BE2C (cell line): ENCODE measurements at regions not wholly inside any gene's neighbourhood (a gene's known extent, or its start where the extent isn't known, plus 50 kb on each side); places are given as distances from the start of the nearest gene placed in this dataset.

Experiments used
- DNase-seq: peaks from one replicate; pipeline ENCODE4 v3.0.0-alpha.2; 2020
- H3K27me3 ChIP-seq: fragments of 250-450 bp; sonication (Bioruptor Pico); 2 replicates; pipeline ENCODE4 v1.5.1; 2020; ENCODE audit warnings: mild to moderate bottlenecking
- H3K36me3 ChIP-seq: fragments of 250-450 bp; sonication (Bioruptor Pico); 2 replicates; pipeline ENCODE4 v1.5.1; 2020; ENCODE audit warnings: mild to moderate bottlenecking
- H3K4me1 ChIP-seq: fragments of 250-450 bp; sonication (Bioruptor Pico); 2 replicates; pipeline ENCODE4 v1.5.1; 2020
- H3K4me3 ChIP-seq: 2 replicates; pipeline ENCODE4 v1.5.1; 2011; ENCODE audit warnings: low read depth, low read length
- H3K9me3 ChIP-seq: fragments of 250-450 bp; sonication (Bioruptor Pico); 2 replicates; pipeline ENCODE4 v1.5.1; 2020
- TF ChIP-seq, protein P1 (sequence below): IDR thresholded peaks from 2 replicates; pipeline ENCODE4 v1.5.1; 2012; ENCODE audit warnings: mild to moderate bottlenecking, low read depth, low read length

DNA sequence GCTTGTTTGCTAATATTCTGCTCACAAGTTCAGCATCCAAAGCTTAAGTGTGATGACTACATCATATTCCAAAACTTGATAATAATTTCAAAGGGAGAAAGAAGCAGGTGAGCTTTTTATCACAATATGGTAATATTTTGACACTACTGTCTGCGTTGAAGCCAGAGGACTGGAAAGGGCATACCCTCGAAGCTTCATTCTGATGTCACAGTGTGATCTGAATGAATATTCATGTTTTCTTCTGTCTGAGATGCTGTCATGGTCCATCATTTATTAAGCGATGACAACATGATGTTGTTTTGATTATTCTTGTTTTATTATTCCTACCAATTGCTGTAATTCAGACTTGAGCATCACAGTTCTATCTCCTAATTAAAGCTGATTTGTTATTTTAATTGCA lies 625.4 kb downstream of the ZPLD1 start:
- H3K27me3 ChIP-seq: no peaks in the 10 kb centered on the region
- no peak for DNase-seq
- TF ChIP-seq, protein P1, sequence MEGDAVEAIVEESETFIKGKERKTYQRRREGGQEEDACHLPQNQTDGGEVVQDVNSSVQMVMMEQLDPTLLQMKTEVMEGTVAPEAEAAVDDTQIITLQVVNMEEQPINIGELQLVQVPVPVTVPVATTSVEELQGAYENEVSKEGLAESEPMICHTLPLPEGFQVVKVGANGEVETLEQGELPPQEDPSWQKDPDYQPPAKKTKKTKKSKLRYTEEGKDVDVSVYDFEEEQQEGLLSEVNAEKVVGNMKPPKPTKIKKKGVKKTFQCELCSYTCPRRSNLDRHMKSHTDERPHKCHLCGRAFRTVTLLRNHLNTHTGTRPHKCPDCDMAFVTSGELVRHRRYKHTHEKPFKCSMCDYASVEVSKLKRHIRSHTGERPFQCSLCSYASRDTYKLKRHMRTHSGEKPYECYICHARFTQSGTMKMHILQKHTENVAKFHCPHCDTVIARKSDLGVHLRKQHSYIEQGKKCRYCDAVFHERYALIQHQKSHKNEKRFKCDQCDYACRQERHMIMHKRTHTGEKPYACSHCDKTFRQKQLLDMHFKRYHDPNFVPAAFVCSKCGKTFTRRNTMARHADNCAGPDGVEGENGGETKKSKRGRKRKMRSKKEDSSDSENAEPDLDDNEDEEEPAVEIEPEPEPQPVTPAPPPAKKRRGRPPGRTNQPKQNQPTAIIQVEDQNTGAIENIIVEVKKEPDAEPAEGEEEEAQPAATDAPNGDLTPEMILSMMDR: no peak
- H3K4me3 ChIP-seq: no peak overlapping the region
- H3K36me3 ChIP-seq: no peaks in the 10 kb centered on the region
- no peaks in the 10 kb centered on the region for H3K9me3 ChIP-seq
- H3K4me1 ChIP-seq: no peaks in the 10 kb centered on the region

DNA sequence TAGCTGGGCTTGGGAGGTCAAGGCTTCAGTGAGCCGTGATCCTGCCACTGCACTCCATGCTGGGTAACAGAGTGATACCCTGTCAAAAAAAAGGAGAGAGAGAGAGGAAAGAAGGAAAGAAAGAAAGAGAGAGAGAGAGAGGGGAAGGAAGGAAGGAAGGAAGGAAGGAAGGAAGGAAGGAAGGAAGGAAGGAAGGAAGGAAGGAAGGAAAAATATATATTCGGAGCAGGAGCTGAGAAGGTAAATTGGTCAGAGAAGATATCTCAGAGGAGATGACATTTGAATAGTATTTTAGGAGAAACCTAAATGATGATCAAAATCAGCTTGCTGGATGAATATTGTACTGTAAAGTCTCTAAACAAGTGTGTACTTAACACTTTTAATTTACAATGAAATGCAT lies 633.1 kb downstream of the ZPLD1 start:
- no peaks in the 10 kb centered on the region for H3K27me3 ChIP-seq
- H3K36me3 ChIP-seq: no peaks in the 10 kb centered on the region
- TF ChIP-seq, protein P1: no peak
- H3K9me3 ChIP-seq: no peaks in the 10 kb centered on the region
- H3K4me1 ChIP-seq: no peaks in the 10 kb centered on the region
- DNase-seq: no peak
- no peak overlapping the region for H3K4me3 ChIP-seq

DNA sequence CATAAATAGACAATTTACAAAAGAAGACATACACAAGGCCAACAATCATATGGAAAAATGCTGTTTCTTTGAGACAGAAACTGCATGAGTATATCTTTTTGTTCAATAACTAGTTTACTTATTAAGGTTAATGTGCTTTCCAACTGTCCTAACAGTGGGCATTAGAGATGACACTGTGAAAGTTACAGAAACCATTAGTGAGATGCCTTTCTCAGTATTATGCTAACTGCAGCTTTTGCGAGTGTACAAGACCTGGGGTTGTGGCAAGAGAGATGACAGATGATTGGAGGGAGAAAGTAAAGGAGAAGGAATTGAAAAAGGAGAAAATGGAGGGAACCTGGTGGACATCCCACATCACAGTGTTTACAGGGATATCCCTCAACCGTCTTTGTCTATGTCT lies 640.5 kb downstream of the ZPLD1 start:
- no peaks in the 10 kb centered on the region for H3K27me3 ChIP-seq
- H3K4me3 ChIP-seq: no peak overlapping the region
- no peaks in the 10 kb centered on the region for H3K36me3 ChIP-seq
- DNase-seq: no peak
- TF ChIP-seq, protein P1: no peak
- no peaks in the 10 kb centered on the region for H3K4me1 ChIP-seq
- H3K9me3 ChIP-seq: no peaks in the 10 kb centered on the region

DNA sequence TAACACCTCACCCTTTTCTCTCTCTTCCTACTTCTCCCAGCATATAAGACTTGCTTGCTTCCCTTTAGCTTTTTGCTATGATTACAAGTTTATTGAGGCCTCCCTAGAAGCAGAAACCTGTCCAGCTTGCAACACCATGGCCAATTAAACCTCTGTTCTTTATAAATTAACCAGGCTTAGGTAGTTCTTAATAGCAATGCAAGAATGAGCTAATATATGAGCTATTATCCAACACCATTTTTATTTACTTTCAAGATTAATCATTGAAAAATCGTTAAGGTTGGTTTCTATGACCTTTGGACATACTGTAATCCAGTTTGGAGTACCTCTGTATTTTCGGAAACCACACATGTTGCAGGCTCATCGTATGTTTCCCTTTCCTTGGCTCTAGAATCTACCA lies 643.1 kb downstream of the ZPLD1 start:
- H3K4me3 ChIP-seq: no peak overlapping the region
- DNase-seq: no peak
- no peaks in the 10 kb centered on the region; the same call in 1 of the 2 replicates for H3K9me3 ChIP-seq
- no peaks in the 10 kb centered on the region for H3K4me1 ChIP-seq
- TF ChIP-seq, protein P1: no peak
- H3K27me3 ChIP-seq: no peaks in the 10 kb centered on the region
- no peaks in the 10 kb centered on the region for H3K36me3 ChIP-seq

DNA sequence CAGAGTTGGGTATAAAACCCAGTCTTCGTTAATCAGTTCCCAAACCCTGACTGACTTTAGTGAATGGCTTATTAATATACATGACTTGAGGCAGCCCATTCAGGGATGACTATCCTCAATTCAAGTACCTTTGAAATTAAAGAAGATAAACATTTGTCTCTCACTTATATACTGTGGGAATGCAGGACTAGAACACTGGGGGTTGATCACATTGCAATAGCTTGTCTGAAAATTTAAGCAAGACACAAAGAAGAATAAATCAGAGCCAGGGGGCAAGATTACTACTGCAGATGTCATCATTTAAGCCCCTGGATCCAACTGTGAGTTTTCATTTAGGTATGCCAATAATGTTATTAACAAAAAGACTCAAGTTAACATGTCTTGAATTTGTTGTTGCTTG lies 647.7 kb downstream of the ZPLD1 start:
- Histone ChIP-seq H3K36me3 (no peaks in the 10 kb centered on the region), H3K9me3 (no peaks in the 10 kb centered on the region; the same call in 1 of the 2 replicates), H3K4me1 (no peaks in the 10 kb centered on the region; the same call in 1 of the 2 replicates), H3K4me3 (no peak overlapping the region), H3K27me3 (no peaks in the 10 kb centered on the region)
- TF ChIP-seq, protein P1: no peak
- DNase-seq: no peak

DNA sequence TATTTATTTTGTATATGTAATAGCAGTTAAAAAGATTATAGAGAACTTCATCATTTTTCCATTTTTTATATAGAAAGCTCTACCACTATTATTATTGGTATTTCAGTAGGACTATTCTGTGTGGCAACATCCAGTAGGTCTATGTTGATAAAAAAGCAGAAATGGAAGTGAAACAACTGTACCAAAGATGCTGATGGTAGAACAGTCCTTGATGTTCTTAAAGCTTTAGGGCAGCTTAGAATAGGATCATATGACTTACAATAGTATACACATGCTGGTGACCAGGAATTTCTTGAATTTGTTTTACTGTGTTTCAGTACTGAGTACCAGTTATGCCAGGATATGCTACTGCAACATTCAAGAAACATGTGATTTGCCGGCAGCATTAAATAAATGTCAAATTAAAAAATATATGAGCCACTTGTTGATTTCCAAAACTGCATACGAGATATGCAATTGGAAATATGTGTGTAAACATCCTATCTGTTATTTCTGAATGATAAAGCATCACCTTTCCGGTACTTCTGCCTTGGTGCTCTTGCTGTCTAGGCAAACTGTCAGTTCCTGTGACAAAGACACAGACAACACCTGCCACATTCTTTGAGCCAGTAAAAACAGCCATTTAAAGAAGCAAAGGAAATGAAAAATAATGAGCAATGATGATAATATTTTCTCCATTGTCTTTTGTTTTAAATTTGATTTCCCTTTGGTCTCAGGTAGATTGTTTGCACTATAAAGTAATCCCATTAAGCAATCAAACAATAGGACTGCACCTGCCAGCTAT lies 649.2 kb downstream of the ZPLD1 start:
- TF ChIP-seq, protein P1: no peak
- Histone ChIP-seq H3K9me3 (no peaks in the 10 kb centered on the region; the same call in 1 of the 2 replicates), H3K4me1 (no peaks in the 10 kb centered on the region; the same call in 1 of the 2 replicates), H3K4me3 (no peak overlapping the region), H3K36me3 (no peaks in the 10 kb centered on the region), H3K27me3 (no peaks in the 10 kb centered on the region)
- no peak for DNase-seq
